ENCODE measurements at regions not wholly inside any gene's neighbourhood (a gene's known extent, or its start where the extent isn't known, plus 50 kb on each side); places are given as distances from the start of the nearest gene placed in this dataset.
"Not testable (repeated sequence)": the region's sequence is repeated elsewhere in the genome, so short reads cannot be mapped to it uniquely, and the experiment has no call there.

GRCh38 chr5:44535621-44536020 is 146.4 kb upstream of the FGF10 start:
- no peak overlapping the region for H3K27ac ChIP-seq (ENCODE audit: low read length)
- BruUV-seq (replicated peaks), result no TSS peak
- no peak overlapping the region for H3K4me3 ChIP-seq (ENCODE audit: low read depth in 2 of 2, low read length in 2 of 2)
- TF ChIP-seq TCF7L2 (IDR thresholded peaks at IDR 0.05; ENCODE audit: low read depth, low read length) (no peak), SIN3A (IDR thresholded peaks at IDR 0.05; ENCODE audit: borderline replicate concordance, insufficient read depth, low read depth, low read length) (no peak), CTCF (IDR thresholded peaks at IDR 0.05) (no peak), REST (IDR thresholded peaks at IDR 0.05; ENCODE audit: insufficient read depth in 1 of 2, low read depth in 2 of 2, low read length in 1 of 2) (no peak), POLR2AphosphoS5 (IDR thresholded peaks at IDR 0.05; ENCODE audit: low read depth, low read length) (no peak)
- no peaks in the 10 kb centered on the region for H3K27me3 ChIP-seq (ENCODE audit: control insufficient read depth, insufficient read depth, low read length)
- CTCF ChIA-PET, result no interaction called here
- intact Hi-C loops (cut with micrococcal nuclease; ENCODE audit: unreplicated experiment), result loop anchor here (2.0 kb wide), 1 partner anchor 239 kb away; no protein-coding TSS in a partner anchor
- no peaks in the 10 kb centered on the region for H3K9me3 ChIP-seq (ENCODE audit: control insufficient read depth, insufficient read depth, low read depth, low read length)
- in situ Hi-C loops (cut with HindIII; ENCODE audit: low pct_unique_long_range_greater_than_20kb, low sequenced_read_pairs), result no loop called here
- POLR2A ChIA-PET, result no interaction called here
- ATAC-seq, result no peak
- no peak for DNase-seq (ENCODE audit: low read depth, low spot score)
- no peaks in the 10 kb centered on the region for H3K4me1 ChIP-seq (ENCODE audit: control insufficient read depth, insufficient read depth, low read length)
- H3K36me3 ChIP-seq (ENCODE audit: control insufficient read depth, insufficient read depth, low read length), result no peaks in the 10 kb centered on the region

GRCh38 chr5:44532981-44533380 is 143.8 kb upstream of the FGF10 start:
- Histone ChIP-seq H3K4me1 (ENCODE audit: control insufficient read depth, insufficient read depth, low read length) (no peaks in the 10 kb centered on the region), H3K36me3 (ENCODE audit: control insufficient read depth, insufficient read depth, low read length) (no peaks in the 10 kb centered on the region), H3K9me3 (ENCODE audit: control insufficient read depth, insufficient read depth, low read depth, low read length) (no peaks in the 10 kb centered on the region), H3K27me3 (ENCODE audit: control insufficient read depth, insufficient read depth, low read length) (no peaks in the 10 kb centered on the region), H3K4me3 (ENCODE audit: low read depth in 2 of 2, low read length in 2 of 2) (no peak overlapping the region), H3K27ac (ENCODE audit: low read length) (no peak overlapping the region)
- CTCF ChIA-PET, result no interaction called here
- no TSS peak for BruUV-seq (replicated peaks)
- TF ChIP-seq POLR2AphosphoS5 (IDR thresholded peaks at IDR 0.05; ENCODE audit: low read depth, low read length) (no peak), CTCF (IDR thresholded peaks at IDR 0.05) (no peak), TCF7L2 (IDR thresholded peaks at IDR 0.05; ENCODE audit: low read depth, low read length) (no peak), REST (IDR thresholded peaks at IDR 0.05; ENCODE audit: insufficient read depth in 1 of 2, low read depth in 2 of 2, low read length in 1 of 2) (no peak)
- intact Hi-C loops (cut with micrococcal nuclease; ENCODE audit: unreplicated experiment), result no loop called here
- ATAC-seq (no peak), DNase-seq (ENCODE audit: low read depth, low spot score) (no peak)
- POLR2A ChIA-PET, result no interaction called here
- in situ Hi-C loops (cut with HindIII; ENCODE audit: low pct_unique_long_range_greater_than_20kb, low sequenced_read_pairs), result no loop called here

- H3K27me3 ChIP-seq (ENCODE audit: control insufficient read depth, insufficient read depth, low read length); H3K27ac ChIP-seq (ENCODE audit: low read length); in situ Hi-C loops (cut with HindIII; ENCODE audit: low pct_unique_long_range_greater_than_20kb, low sequenced_read_pairs); H3K4me3 ChIP-seq (ENCODE audit: low read depth in 2 of 2, low read length in 2 of 2); H3K4me1 ChIP-seq (ENCODE audit: control insufficient read depth, insufficient read depth, low read length); ATAC-seq; DNase-seq (ENCODE audit: low read depth, low spot score); intact Hi-C loops (cut with micrococcal nuclease; ENCODE audit: unreplicated experiment); H3K9me3 ChIP-seq (ENCODE audit: control insufficient read depth, insufficient read depth, low read depth, low read length); H3K36me3 ChIP-seq (ENCODE audit: control insufficient read depth, insufficient read depth, low read length); POLR2A ChIA-PET; BruUV-seq (replicated peaks); CTCF ChIA-PET: not testable (repeated sequence)
Measured at GRCh38 chr5:44531756-44532155, 142.5 kb upstream of the FGF10 start.

- H3K9me3 ChIP-seq (ENCODE audit: control insufficient read depth, insufficient read depth, low read depth, low read length); BruUV-seq (replicated peaks); POLR2A ChIA-PET; H3K27me3 ChIP-seq (ENCODE audit: control insufficient read depth, insufficient read depth, low read length); intact Hi-C loops (cut with micrococcal nuclease; ENCODE audit: unreplicated experiment); ATAC-seq; H3K4me1 ChIP-seq (ENCODE audit: control insufficient read depth, insufficient read depth, low read length); DNase-seq (ENCODE audit: low read depth, low spot score); H3K36me3 ChIP-seq (ENCODE audit: control insufficient read depth, insufficient read depth, low read length); in situ Hi-C loops (cut with HindIII; ENCODE audit: low pct_unique_long_range_greater_than_20kb, low sequenced_read_pairs); CTCF ChIA-PET; H3K4me3 ChIP-seq (ENCODE audit: low read depth in 2 of 2, low read length in 2 of 2); H3K27ac ChIP-seq (ENCODE audit: low read length): not testable (repeated sequence)
Measured at GRCh38 chr5:44530783-44531182, 141.6 kb upstream of the FGF10 start.
